H1 (cell line): ENCODE measurements at regions not wholly inside any gene's neighbourhood (a gene's known extent, or its start where the extent isn't known, plus 50 kb on each side); places are given as distances from the start of the nearest gene placed in this dataset.

Experiments used
- ASH2L ChIP-seq: fragments of 200-600, 300-600 bp; sonication (generic); IDR thresholded peaks from one replicate; pipeline ENCODE4 v1.7.1; 2017; ENCODE audit warnings: low read length
- GTF2F1 ChIP-seq: IDR thresholded peaks from 2 replicates; pipeline ENCODE4 v1.6.1; 2012; ENCODE audit warnings: low read depth, low read length, improper control_type of control experiment, borderline replicate concordance
- MAFK ChIP-seq: IDR thresholded peaks from 2 replicates; pipeline ENCODE4 v1.6.1; 2012; ENCODE audit warnings: low read depth, mild to moderate bottlenecking, improper control_type of control experiment, low read length
- SUZ12 ChIP-seq: fragments of 200-600 bp; sonication (generic); IDR thresholded peaks from 2 replicates; pipeline ENCODE4 v1.6.1; 2012; ENCODE audit warnings: mild to moderate bottlenecking, inconsistent platforms, low read length, moderate library complexity, mixed read lengths

GRCh38 chr12:116473416-116473815 is 85.8 kb upstream of the MAP1LC3B2 start (continued):
- TF ChIP-seq GTF2F1 (no peak), MAFK (no peak), ASH2L (no peak), SUZ12 (no peak)
